A549 (cell line): ENCODE measurements at regions not wholly inside any gene's neighbourhood (a gene's known extent, or its start where the extent isn't known, plus 50 kb on each side); places are given as distances from the start of the nearest gene placed in this dataset.

Experiments
- ATAC-seq, 2 experiments: fragments of 200-7000 bp in 1 of 2; fragments of >200 bp in 1 of 2; cut with Nextera tagmentation in 1 of 2; cut with Tn5 transposase in 1 of 2; 3 replicates each; pipeline versions ENCODE4 v1.8.0 to v1.9.1; 2018 to 2020; ENCODE audit warnings: mild to moderate bottlenecking in 1 of 2, moderate library complexity in 1 of 2
- CTCF ChIA-PET: fragments of 300-600 bp; sonication (Branson Sonifier 250); formaldehyde crosslinking; extraction: SDS; loops from one replicate; lab custom pipeline; 2021; ENCODE audit warnings: antibody characterized with exemption, inconsistent platforms; lab: Yijun Ruan, JAX
- POLR2A ChIA-PET: fragments of 350-600 bp; formaldehyde crosslinking; extraction: SDS; loops from one replicate; lab custom pipeline; 2021; ENCODE audit warnings: antibody characterized with exemption, inconsistent platforms; lab: Yijun Ruan, JAX
- DNase-seq, 2 experiments: peaks; one replicate each; pipeline versions ENCODE4 v3.0.0 to v3.0.0-alpha.2; 2011 to 2016; ENCODE audit warnings: low read depth in 1 of 2, low spot score in 1 of 2
- FAIRE-seq: peaks from 2 replicates; lab custom pipeline; 2011; peaks lifted over from hg19 to GRCh38; lab: Jason Lieb, UNC
- H3K27ac ChIP-seq, 2 experiments: fragments of >200 bp; sonication (Bioruptor Twin); formaldehyde crosslinking; 3 replicates each; pipeline ENCODE4 v1.5.1; 2016 to 2017
- H3K4me1 ChIP-seq: fragments of >200 bp; sonication (Bioruptor Twin); formaldehyde crosslinking; 3 replicates; pipeline ENCODE4 v1.6.1; 2016
- H3K4me2 ChIP-seq: fragments of >200 bp; sonication (Bioruptor Twin); formaldehyde crosslinking; 3 replicates; pipeline ENCODE4 v1.6.1; 2016
- H3K4me3 ChIP-seq: fragments of >200 bp; sonication (Bioruptor Twin); formaldehyde crosslinking; 3 replicates; pipeline ENCODE4 v1.5.1; 2016
- H3K9me3 ChIP-seq: fragments of >200 bp; sonication (Bioruptor Twin); formaldehyde crosslinking; 3 replicates; pipeline ENCODE4 v1.6.1; 2016
- BHLHE40 ChIP-seq: IDR thresholded peaks from 2 replicates; pipeline ENCODE4 v1.6.1; 2012; ENCODE audit warnings: low read depth, low read length, inconsistent platforms
- ESRRA ChIP-seq: fragments of 150-350 bp; IDR thresholded peaks from 2 replicates; pipeline ENCODE4 v1.6.1; 2014; ENCODE audit warnings: mild to moderate bottlenecking, low read length, borderline replicate concordance
- FOSB ChIP-seq: fragments of 250-450 bp; sonication (Bioruptor Pico); IDR thresholded peaks from 2 replicates; pipeline ENCODE4 v1.5.0; 2020; ENCODE audit warnings: mild to moderate bottlenecking, moderate library complexity
- FOSL2 ChIP-seq, 2 experiments: fragments of 450-650 bp in 1 of 2; fragments of >200 bp in 1 of 2; sonication (Bioruptor Twin) in 1 of 2; formaldehyde crosslinking; IDR thresholded peaks; 2 replicates each; pipeline versions ENCODE4 v1.5.0 to v1.6.1; 2016 to 2020; ENCODE audit warnings: mild to moderate bottlenecking in 1 of 2, moderate library complexity in 1 of 2
- FOXS1 ChIP-seq: fragments of 250-450 bp; sonication (Bioruptor Pico); IDR thresholded peaks from 2 replicates; pipeline ENCODE4 v1.5.0; 2020; ENCODE audit warnings: mild to moderate bottlenecking, moderate library complexity
- HEYL ChIP-seq: fragments of 250-450 bp; sonication (Bioruptor Pico); IDR thresholded peaks from 2 replicates; pipeline ENCODE4 v1.8.0; 2021; ENCODE audit warnings: mild to moderate bottlenecking, moderate library complexity
- HMGXB4 ChIP-seq: fragments of 250-450 bp; sonication (Bioruptor Pico); IDR thresholded peaks from 2 replicates; pipeline ENCODE4 v1.5.0; 2021; ENCODE audit warnings: mild to moderate bottlenecking, moderate library complexity, borderline replicate concordance
- HOXA7 ChIP-seq: fragments of 250-450 bp; sonication (Bioruptor Pico); IDR thresholded peaks from 2 replicates; pipeline ENCODE4 v1.5.0; 2020; ENCODE audit warnings: mild to moderate bottlenecking, moderate library complexity
- JUN ChIP-seq, 2 experiments: fragments of >200 bp; sonication (Bioruptor Twin); formaldehyde crosslinking; IDR thresholded peaks; 2 replicates in 1 of 2; 3 replicates in 1 of 2; pipeline ENCODE4 v1.6.1; 2016 to 2017
- KDM5A ChIP-seq: fragments of 200-600 bp; sonication (generic); IDR thresholded peaks from 2 replicates; pipeline ENCODE4 v1.6.1; 2016; ENCODE audit warnings: antibody characterized with exemption, mild to moderate bottlenecking
- MAZ ChIP-seq: fragments of 150-350 bp; IDR thresholded peaks from 2 replicates; pipeline ENCODE4 v1.6.1; 2014; ENCODE audit warnings: antibody characterized with exemption, low read depth, low read length, borderline replicate concordance
- MYC ChIP-seq: IDR thresholded peaks from 2 replicates; pipeline ENCODE4 v1.6.1; 2012; ENCODE audit warnings: mild to moderate bottlenecking, inconsistent platforms, low read length, improper control_type of control experiment, borderline replicate concordance
- NPAS2 ChIP-seq: fragments of 250-450 bp; sonication (Bioruptor Pico); IDR thresholded peaks from 2 replicates; pipeline ENCODE4 v1.8.0; 2022; ENCODE audit warnings: mild to moderate bottlenecking, moderate library complexity, borderline replicate concordance
- POLR2A ChIP-seq: IDR thresholded peaks from 2 replicates; pipeline ENCODE4 v1.6.1; 2012; ENCODE audit warnings: mild to moderate bottlenecking, low read length
- RARB ChIP-seq: fragments of 250-450 bp; sonication (Bioruptor Pico); IDR thresholded peaks from 2 replicates; pipeline ENCODE4 v1.8.0; 2021; ENCODE audit warnings: mild to moderate bottlenecking, moderate library complexity
- RCOR1 ChIP-seq: fragments of 150-350 bp; IDR thresholded peaks from 2 replicates; pipeline ENCODE4 v1.6.1; 2014; ENCODE audit warnings: antibody characterized with exemption, low read length, low read depth
- ZFP36 ChIP-seq: fragments of 450-650 bp; IDR thresholded peaks from 2 replicates; pipeline ENCODE4 v1.6.1; 2014; ENCODE audit warnings: borderline replicate concordance; ENCODE audit not compliant: partially characterized antibody
- ZNF302 ChIP-seq: fragments of 250-450 bp; sonication (Bioruptor Pico); IDR thresholded peaks from 2 replicates; pipeline ENCODE4 v1.9.0; 2021; ENCODE audit warnings: inconsistent platforms, mild to moderate bottlenecking, moderate library complexity
- WGBS: methylation state at CpG from one replicate; pipeline ENCODE4 v1.1.6; 2017; ENCODE audit errors: missing lambda C conversion rate; 5-methylcytosine and 5-hydroxymethylcytosine counted together
- TF ChIP-seq, protein P1 (sequence below): fragments of 150-350 bp; IDR thresholded peaks from 2 replicates; pipeline ENCODE4 v1.6.1; 2014; ENCODE audit warnings: low read depth, mild to moderate bottlenecking, low read length
- TF ChIP-seq, protein P2 (sequence below): fragments of >200 bp; sonication (Bioruptor Twin); formaldehyde crosslinking; IDR thresholded peaks from 3 replicates; pipeline ENCODE4 v1.5.1; 2016

GRCh38 chr9:8134635-8135034, 335.1 kb upstream of the DMAC1 start:
- whole genome bisulfite sequencing, result 21% methylated on average over 3 of the region's 3 CpGs
- FAIRE-seq (no peak), ATAC-seq (no peak), DNase-seq (no peak)
- ChIA-PET POLR2A (no interaction called here), CTCF (interaction anchor here (1.2 kb wide), 1 partner anchor 15 kb away, joined by 3 read pairs; no protein-coding TSS in a partner anchor)
- TF ChIP-seq KDM5A, result no peak
- no peak for TF ChIP-seq RCOR1
- TF ChIP-seq BHLHE40, result no peak
- TF ChIP-seq, protein P1, sequence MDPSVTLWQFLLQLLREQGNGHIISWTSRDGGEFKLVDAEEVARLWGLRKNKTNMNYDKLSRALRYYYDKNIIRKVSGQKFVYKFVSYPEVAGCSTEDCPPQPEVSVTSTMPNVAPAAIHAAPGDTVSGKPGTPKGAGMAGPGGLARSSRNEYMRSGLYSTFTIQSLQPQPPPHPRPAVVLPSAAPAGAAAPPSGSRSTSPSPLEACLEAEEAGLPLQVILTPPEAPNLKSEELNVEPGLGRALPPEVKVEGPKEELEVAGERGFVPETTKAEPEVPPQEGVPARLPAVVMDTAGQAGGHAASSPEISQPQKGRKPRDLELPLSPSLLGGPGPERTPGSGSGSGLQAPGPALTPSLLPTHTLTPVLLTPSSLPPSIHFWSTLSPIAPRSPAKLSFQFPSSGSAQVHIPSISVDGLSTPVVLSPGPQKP, result no peak
- no peak for TF ChIP-seq ESRRA
- no peak overlapping the region for H3K4me3 ChIP-seq
- H3K4me2 ChIP-seq, result no peak overlapping the region
- no peak overlapping the region for H3K27ac ChIP-seq
- no peaks in the 10 kb centered on the region for H3K9me3 ChIP-seq
- no peaks in the 10 kb centered on the region for H3K4me1 ChIP-seq

DNA sequence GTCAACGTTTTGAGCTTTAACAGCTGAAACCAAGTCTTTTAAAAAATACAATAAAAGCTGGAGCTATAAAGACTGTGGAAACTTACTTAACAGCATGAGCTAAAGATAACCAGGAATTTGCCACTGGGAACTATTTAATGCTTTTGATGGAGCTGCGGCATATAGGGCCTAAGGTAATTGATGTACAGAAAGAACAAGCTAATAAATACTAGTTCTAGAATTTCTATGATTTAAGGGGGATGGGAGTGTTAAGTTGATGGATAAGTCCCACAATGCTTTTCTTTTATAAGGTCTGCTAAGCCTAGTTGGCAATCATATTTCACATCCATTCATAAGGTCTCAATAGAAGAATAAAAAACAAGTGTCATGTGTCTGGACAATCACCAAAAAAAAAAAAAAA, 334.0 kb upstream of the DMAC1 start:
- no peak overlapping the region for H3K27ac ChIP-seq
- 2% methylated on average over 2 of the region's 2 CpGs for WGBS
- no peaks in the 10 kb centered on the region for H3K4me1 ChIP-seq
- ChIA-PET CTCF (no interaction called here), POLR2A (no interaction called here)
- DNase-seq, result no peak
- ATAC-seq, result no peak
- no peaks in the 10 kb centered on the region for H3K9me3 ChIP-seq
- H3K4me3 ChIP-seq, result no peak overlapping the region
- no peak overlapping the region for H3K4me2 ChIP-seq
- FAIRE-seq, result no peak
- TF ChIP-seq MYC, result no peak
- TF ChIP-seq ZFP36, result no peak
- no peak for TF ChIP-seq KDM5A
- TF ChIP-seq, protein P2, sequence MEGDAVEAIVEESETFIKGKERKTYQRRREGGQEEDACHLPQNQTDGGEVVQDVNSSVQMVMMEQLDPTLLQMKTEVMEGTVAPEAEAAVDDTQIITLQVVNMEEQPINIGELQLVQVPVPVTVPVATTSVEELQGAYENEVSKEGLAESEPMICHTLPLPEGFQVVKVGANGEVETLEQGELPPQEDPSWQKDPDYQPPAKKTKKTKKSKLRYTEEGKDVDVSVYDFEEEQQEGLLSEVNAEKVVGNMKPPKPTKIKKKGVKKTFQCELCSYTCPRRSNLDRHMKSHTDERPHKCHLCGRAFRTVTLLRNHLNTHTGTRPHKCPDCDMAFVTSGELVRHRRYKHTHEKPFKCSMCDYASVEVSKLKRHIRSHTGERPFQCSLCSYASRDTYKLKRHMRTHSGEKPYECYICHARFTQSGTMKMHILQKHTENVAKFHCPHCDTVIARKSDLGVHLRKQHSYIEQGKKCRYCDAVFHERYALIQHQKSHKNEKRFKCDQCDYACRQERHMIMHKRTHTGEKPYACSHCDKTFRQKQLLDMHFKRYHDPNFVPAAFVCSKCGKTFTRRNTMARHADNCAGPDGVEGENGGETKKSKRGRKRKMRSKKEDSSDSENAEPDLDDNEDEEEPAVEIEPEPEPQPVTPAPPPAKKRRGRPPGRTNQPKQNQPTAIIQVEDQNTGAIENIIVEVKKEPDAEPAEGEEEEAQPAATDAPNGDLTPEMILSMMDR, result no peak
- TF ChIP-seq FOSB (CRISPR knock-in tag), result no peak
- no peak for TF ChIP-seq JUN (IDR thresholded peaks at IDR 0.05)
- no peak for TF ChIP-seq FOXS1
- TF ChIP-seq, all 56 proteins: peak for 0

- Histone ChIP-seq H3K27ac (no peak overlapping the region), H3K4me1 (no peaks in the 10 kb centered on the region), H3K9me3 (no peaks in the 10 kb centered on the region), H3K4me3 (no peak overlapping the region), H3K4me2 (no peak overlapping the region)
- DNase-seq, result no peak
- no peak for TF ChIP-seq RARB (CRISPR knock-in tag)
- TF ChIP-seq HOXA7 (CRISPR knock-in tag), result no peak
- TF ChIP-seq HEYL (CRISPR knock-in tag), result no peak
- TF ChIP-seq FOSL2 (IDR thresholded peaks at IDR 0.05), result no peak
- TF ChIP-seq FOSL2 (CRISPR knock-in tag; IDR thresholded peaks at IDR 0.05), result no peak
- no peak for TF ChIP-seq ZNF302 (CRISPR knock-in tag)
- no peak for TF ChIP-seq NPAS2
- TF ChIP-seq RCOR1, result no peak
- no peak for TF ChIP-seq KDM5A
- no peak for TF ChIP-seq ESRRA
- no peak for TF ChIP-seq POLR2A
- TF ChIP-seq ZFP36, result no peak
- no peak for TF ChIP-seq FOSB (CRISPR knock-in tag)
- TF ChIP-seq MAZ, result no peak
- no peak for TF ChIP-seq HMGXB4
- ATAC-seq, result no peak
- WGBS, result 5% methylated on average over 1 of the region's 1 CpG
- no peak for FAIRE-seq
- ChIA-PET CTCF (no interaction called here), POLR2A (no interaction called here)
Measured at GRCh38 chr9:8115570-8115969, 316.0 kb upstream of the DMAC1 start.
